NT2/D1 (cell line): ENCODE measurements at regions not wholly inside any gene's neighbourhood (a gene's known extent, or its start where the extent isn't known, plus 50 kb on each side); places are given as distances from the start of the nearest gene placed in this dataset.

Experiments used
- SUZ12 ChIP-seq: IDR thresholded peaks from 2 replicates; pipeline ENCODE4 v1.6.1; 2011; ENCODE audit not compliant: insufficient read length, insufficient read depth; ENCODE audit errors: extremely low read depth
- YY1 ChIP-seq: IDR thresholded peaks from 2 replicates; pipeline ENCODE4 v1.6.1; 2011; ENCODE audit not compliant: insufficient read length, insufficient read depth
- ZNF274 ChIP-seq: IDR thresholded peaks from 2 replicates; pipeline ENCODE4 v1.6.1; 2011; ENCODE audit warnings: mild to moderate bottlenecking, low read depth, low read length

- no peak for TF ChIP-seq ZNF274
- TF ChIP-seq YY1: no peak
- no peak for TF ChIP-seq SUZ12
Observed at GRCh38 chr18:68499141-68499540, 215.8 kb downstream of the TMX3 start.
